HepG2 (cell line): ENCODE measurements at regions not wholly inside any gene's neighbourhood (a gene's known extent, or its start where the extent isn't known, plus 50 kb on each side); places are given as distances from the start of the nearest gene placed in this dataset.

Experiments used
- ATAC-seq: fragments of 200-7000 bp; cut with Tn5 transposase; 3 replicates; pipeline ENCODE4 v1.9.1; 2020; ENCODE audit warnings: mild to moderate bottlenecking, moderate library complexity
- BruUV-seq: library from RNA; stranded (reverse); fragments of 400-500 nt; replicated peaks from 2 replicates; lab custom pipeline; 2021; lab: Mats Ljungman, UMichigan
- CTCF ChIA-PET: fragments of 300-600 bp; formaldehyde crosslinking; extraction: SDS; loops from one replicate; lab custom pipeline; 2021; ENCODE audit warnings: low total read pairs, inconsistent platforms, low intra/inter-chr PET ratio; lab: Yijun Ruan, JAX
- POLR2A ChIA-PET: fragments of 350-600 bp; sonication (Branson Sonifier 250); formaldehyde crosslinking; loops from one replicate; lab custom pipeline; 2020; ENCODE audit warnings: antibody characterized with exemption, inconsistent platforms; lab: Yijun Ruan, JAX
- DNase-seq: peaks from one replicate; pipeline ENCODE4 v3.0.0-alpha.2; 2015; ENCODE audit warnings: low spot score
- FAIRE-seq: peaks from 3 replicates; lab custom pipeline; 2011; peaks lifted over from hg19 to GRCh38; lab: Jason Lieb, UNC
- H2AFZ ChIP-seq: one replicate; pipeline ENCODE4 v1.6.1; 2011; ENCODE audit warnings: low read length, inconsistent platforms
- H3K27ac ChIP-seq: fragments of 300-600 bp; 3 replicates; pipeline ENCODE4 v1.8.0; 2011; ENCODE audit warnings: mixed run types, mild to moderate bottlenecking, mixed read lengths, low read length, inconsistent platforms; ENCODE audit not compliant: insufficient read depth; ENCODE audit errors: extremely low read length
- H3K27me3 ChIP-seq, 2 experiments: fragments of 200-600 bp in 1 of 2; 2 replicates in 1 of 2; 3 replicates in 1 of 2; pipeline versions ENCODE4 v1.6.0 to v1.8.0; 2011; ENCODE audit warnings: low read length in 2 of 2, mild to moderate bottlenecking in 2 of 2, moderate library complexity in 2 of 2, inconsistent platforms in 1 of 2; ENCODE audit not compliant: insufficient read depth in 2 of 2, control insufficient read depth in 1 of 2
- H3K36me3 ChIP-seq, 2 experiments: fragments of 200-600 bp in 1 of 2; replicated peaks in 1 of 2; 2 replicates in 1 of 2; 3 replicates in 1 of 2; pipeline versions ENCODE4 v1.5.1 to v1.8.0; 2011; ENCODE audit warnings: low read length in 2 of 2, inconsistent platforms in 1 of 2; ENCODE audit not compliant: insufficient read depth in 2 of 2, control insufficient read depth in 1 of 2
- H3K4me1 ChIP-seq: 2 replicates; pipeline ENCODE4 v1.5.1; 2012; ENCODE audit warnings: low read length, inconsistent platforms; ENCODE audit not compliant: insufficient read depth
- H3K4me2 ChIP-seq: 2 replicates; pipeline ENCODE4 v1.6.0; 2011; ENCODE audit warnings: low read depth, low read length, inconsistent platforms
- H3K4me3 ChIP-seq, 3 experiments: fragments of 200-600 bp in 1 of 3; sonication (generic), shearing (Covaris generic) in 1 of 3; replicated peaks in 1 of 3; 2 replicates each; pipeline ENCODE4 v1.5.1; 2011 to 2016; ENCODE audit warnings: low read length in 3 of 3, inconsistent platforms in 2 of 3, low read depth in 2 of 3, mild to moderate bottlenecking in 2 of 3, control low read depth in 1 of 3, mixed read lengths in 1 of 3; ENCODE audit not compliant: insufficient read depth in 1 of 3
- H3K79me2 ChIP-seq: one replicate; pipeline ENCODE4 v1.6.1; 2011; ENCODE audit warnings: low read length, inconsistent platforms; ENCODE audit not compliant: insufficient read depth
- H3K9ac ChIP-seq: 2 replicates; pipeline ENCODE4 v1.6.0; 2011; ENCODE audit warnings: mild to moderate bottlenecking, low read depth, low read length, inconsistent platforms; ENCODE audit not compliant: insufficient read depth
- H3K9me3 ChIP-seq: 2 replicates; pipeline ENCODE4 v1.5.1; 2012; ENCODE audit warnings: mild to moderate bottlenecking, low read length
- H4K20me1 ChIP-seq: 2 replicates; pipeline ENCODE4 v1.6.0; 2011; ENCODE audit warnings: inconsistent platforms, mild to moderate bottlenecking, low read length, moderate library complexity; ENCODE audit not compliant: insufficient read depth
- CAMTA2 ChIP-seq: sonication (generic); formaldehyde crosslinking; IDR thresholded peaks from 2 replicates; pipeline ENCODE4 v1.4.0; 2020; ENCODE audit warnings: mild to moderate bottlenecking, missing genetic modification reagents, borderline replicate concordance
- CEBPZ ChIP-seq: IDR thresholded peaks from 2 replicates; pipeline ENCODE4 v1.6.1; 2012; ENCODE audit warnings: low read length, improper control_type of control experiment
- MAZ ChIP-seq, 2 experiments: sonication (generic) in 1 of 2; formaldehyde crosslinking in 1 of 2; IDR thresholded peaks; 2 replicates each; pipeline versions ENCODE4 v1.5.0 to v1.6.1; 2012 to 2020; ENCODE audit warnings: low read depth in 2 of 2, mild to moderate bottlenecking in 2 of 2, borderline replicate concordance in 1 of 2, improper control_type of control experiment in 1 of 2, low read length in 1 of 2, missing genetic modification reagents in 1 of 2, moderate library complexity in 1 of 2
- MYC ChIP-seq: sonication (generic); formaldehyde crosslinking; IDR thresholded peaks from 2 replicates; pipeline ENCODE4 v1.9.0; 2021; ENCODE audit warnings: missing genetic modification reagents, borderline replicate concordance
- NFKBIZ ChIP-seq: IDR thresholded peaks from 2 replicates; pipeline ENCODE4 v1.6.1; 2018; ENCODE audit warnings: missing genetic modification reagents, missing compliant biosample characterization
- SMAD9 ChIP-seq: sonication (generic); formaldehyde crosslinking; IDR thresholded peaks from 2 replicates; pipeline ENCODE4 v1.5.1; 2020; ENCODE audit warnings: mild to moderate bottlenecking, missing genetic modification reagents
- SRSF1 ChIP-seq: fragments of 200-400 bp; formaldehyde crosslinking; optimal IDR thresholded peaks from 2 replicates; pipeline ENCODE3; 2017; ENCODE audit warnings: mild to moderate bottlenecking, low read depth, low read length, moderate library complexity
- XBP1 ChIP-seq: sonication (generic); formaldehyde crosslinking; IDR thresholded peaks from 2 replicates; pipeline ENCODE4 v1.5.0; 2020; ENCODE audit warnings: missing genetic modification reagents
- ZBTB14 ChIP-seq: sonication (generic); formaldehyde crosslinking; IDR thresholded peaks from 2 replicates; pipeline ENCODE4 v1.4.0; 2020; ENCODE audit warnings: missing genetic modification reagents
- ZNF12 ChIP-seq: sonication (generic); formaldehyde crosslinking; IDR thresholded peaks from 2 replicates; pipeline ENCODE4 v1.5.0; 2020; ENCODE audit warnings: missing genetic modification reagents
- ZNF570 ChIP-seq: sonication (generic); formaldehyde crosslinking; IDR thresholded peaks from 2 replicates; pipeline ENCODE4 v1.4.0; 2020; ENCODE audit warnings: mild to moderate bottlenecking, missing genetic modification reagents, borderline replicate concordance
- ZNF615 ChIP-seq: sonication (generic); formaldehyde crosslinking; IDR thresholded peaks from 2 replicates; pipeline ENCODE4 v1.5.0; 2020; ENCODE audit warnings: mild to moderate bottlenecking, missing genetic modification reagents, borderline replicate concordance
- WGBS: methylation state at CpG from one replicate; pipeline ENCODE4 v1.1.6; 2017; ENCODE audit warnings: low lambda C conversion rate; 5-methylcytosine and 5-hydroxymethylcytosine counted together
- in situ Hi-C: cut with HindIII; loops from 2 replicates; pipeline ENCODE4 v1.10.0; 2017; ENCODE audit warnings: low pct_unique_long_range_greater_than_20kb; ENCODE audit not compliant: extremely low pct_ligation_motif_present
- intact Hi-C: fragments of 100-400 bp; cut with micrococcal nuclease; formaldehyde crosslinking; loops from one replicate; pipeline ENCODE4 v1.10.0; 2022; ENCODE audit not compliant: unreplicated experiment

- Histone ChIP-seq H3K36me3 (no peaks in the 10 kb centered on the region), H3K4me1 (peaks cover 10% of the 10 kb centered on the region), H3K79me2 (no peaks in the 10 kb centered on the region), H3K9me3 (no peaks in the 10 kb centered on the region), H3K27ac (no peak overlapping the region), H2AFZ (no peak overlapping the region), H3K27me3 (0 out of 5 replicates have a peak, but pooled peaks cover 0 to 1% of the 10 kb centered on the region in 2 experiments), H3K9ac (no peak overlapping the region), H4K20me1 (no peaks in the 10 kb centered on the region), H3K4me2 (no peak overlapping the region), H3K4me3 (no peak overlapping the region)
- no peak for TF ChIP-seq MAZ (IDR thresholded peaks at IDR 0.05; ENCODE audit: borderline replicate concordance, low read depth, low read length)
- TF ChIP-seq MAZ (CRISPR knock-in tag; IDR thresholded peaks at IDR 0.05; ENCODE audit: low read depth) = no peak
- ChIA-PET CTCF (interaction anchor here (1.5 kb wide), 1 partner anchor 465 kb away, joined by 3 read pairs; no protein-coding TSS in a partner anchor), POLR2A (no interaction called here)
- no peak for DNase-seq
- intact Hi-C loops = no loop called here
- 38% methylated on average over 4 of the region's 10 CpGs for WGBS
- peak; percentile 32; the same call in 1 of the 3 replicates for ATAC-seq
- BruUV-seq = no TSS peak
- no peak for FAIRE-seq
- in situ Hi-C loops = no loop called here
Observed at GRCh38 chr13:22103046-22104027, 432.5 kb downstream of the FGF9 start.

GRCh38 chr13:22106058-22106457 is 435.2 kb downstream of the FGF9 start:
- ChIA-PET POLR2A (no interaction called here), CTCF (no interaction called here)
- H3K27ac ChIP-seq = no peak overlapping the region
- ATAC-seq (no peak), DNase-seq (no peak), FAIRE-seq (no peak)
- no peaks in the 10 kb centered on the region for H4K20me1 ChIP-seq
- in situ Hi-C loops = no loop called here
- H3K9me3 ChIP-seq = no peaks in the 10 kb centered on the region
- WGBS = 68% methylated on average over 3 of the region's 3 CpGs
- intact Hi-C loops = no loop called here
- H3K79me2 ChIP-seq = no peaks in the 10 kb centered on the region
- no TSS peak for BruUV-seq
- H3K4me1 ChIP-seq = peaks cover 10% of the 10 kb centered on the region
- no peaks in the 10 kb centered on the region for H3K36me3 ChIP-seq
- H3K4me2 ChIP-seq = no peak overlapping the region
- no peak overlapping the region for H3K9ac ChIP-seq
- H3K27me3 ChIP-seq = no peaks in the 10 kb centered on the region
- H3K4me3 ChIP-seq = no peak overlapping the region
- no peak for TF ChIP-seq MYC (CRISPR knock-in tag)
- no peak for TF ChIP-seq XBP1 (CRISPR knock-in tag)
- TF ChIP-seq ZBTB14 (CRISPR knock-in tag) = no peak
- TF ChIP-seq ZNF570 (CRISPR knock-in tag) = no peak
- no peak for TF ChIP-seq SRSF1
- no peak for TF ChIP-seq ZNF12 (CRISPR knock-in tag)
- TF ChIP-seq CAMTA2 (CRISPR knock-in tag) = no peak
- no peak for TF ChIP-seq NFKBIZ (CRISPR knock-in tag)
- no peak for TF ChIP-seq SMAD9 (CRISPR knock-in tag)
- TF ChIP-seq ZNF615 = no peak
- TF ChIP-seq CEBPZ = no peak
- TF ChIP-seq, all 625 proteins: peak for 0
- H2AFZ ChIP-seq = no peak overlapping the region
